MM.1S (cell line): ENCODE measurements at regions not wholly inside any gene's neighbourhood (a gene's known extent, or its start where the extent isn't known, plus 50 kb on each side); places are given as distances from the start of the nearest gene placed in this dataset.

Experiments
- DNase-seq: peaks from one replicate; pipeline ENCODE4 v3.0.0-alpha.2; 2015
- H2AFZ ChIP-seq: fragments of 300-600 bp; sonication (generic); 2 replicates; pipeline ENCODE4 v1.6.0; 2016; ENCODE audit warnings: antibody characterized with exemption, low read length
- H3F3A ChIP-seq: fragments of 300-600 bp; sonication (generic); 2 replicates; pipeline ENCODE4 v1.6.1; 2016; ENCODE audit warnings: mild to moderate bottlenecking, antibody characterized with exemption, low read length, moderate library complexity, mixed read lengths; ENCODE audit not compliant: insufficient read depth
- H3K27ac ChIP-seq: fragments of 300-600 bp; sonication (generic); 2 replicates; pipeline ENCODE4 v1.5.1; 2016; ENCODE audit warnings: mild to moderate bottlenecking, low read length
- H3K27me3 ChIP-seq: fragments of 300-600 bp; sonication (generic); replicated peaks from 2 replicates; pipeline ENCODE4 v1.6.0; 2016; ENCODE audit warnings: low read length; ENCODE audit not compliant: insufficient read depth
- H3K36me3 ChIP-seq: fragments of 300-600 bp; sonication (generic); replicated peaks from 2 replicates; pipeline ENCODE4 v1.6.1; 2016; ENCODE audit warnings: mild to moderate bottlenecking, low read length, mixed read lengths; ENCODE audit not compliant: insufficient read depth
- H3K4me1 ChIP-seq: fragments of 300-600 bp; sonication (generic); 2 replicates; pipeline ENCODE4 v1.6.1; 2016; ENCODE audit warnings: low read length, mixed read lengths
- H3K4me2 ChIP-seq: fragments of 300-600 bp; sonication (generic); 2 replicates; pipeline ENCODE4 v1.6.0; 2016; ENCODE audit warnings: low read depth, low read length
- H3K4me3 ChIP-seq: fragments of 300-600 bp; sonication (generic); 2 replicates; pipeline ENCODE4 v1.5.1; 2016; ENCODE audit warnings: low read length, mixed read lengths
- H3K79me2 ChIP-seq: fragments of 300-600 bp; sonication (generic); 2 replicates; pipeline ENCODE4 v1.6.1; 2016; ENCODE audit warnings: mixed run types, low read length, mixed read lengths
- H3K9ac ChIP-seq: fragments of 300-600 bp; sonication (generic); 2 replicates; pipeline ENCODE4 v1.6.1; 2016; ENCODE audit warnings: low read length, mixed read lengths
- H3K9me2 ChIP-seq: fragments of 300-600 bp; sonication (generic); replicated peaks from 2 replicates; pipeline ENCODE4 v1.6.1; 2016; ENCODE audit warnings: mild to moderate bottlenecking, low read length, mixed read lengths; ENCODE audit not compliant: insufficient read depth
- H3K9me3 ChIP-seq: fragments of 300-600 bp; sonication (generic); replicated peaks from 2 replicates; pipeline ENCODE4 v1.6.1; 2016; ENCODE audit warnings: mild to moderate bottlenecking, low read length, mixed read lengths; ENCODE audit not compliant: insufficient read depth
- H4K20me1 ChIP-seq: fragments of 300-600 bp; sonication (generic); 2 replicates; pipeline ENCODE4 v1.6.1; 2016; ENCODE audit warnings: mild to moderate bottlenecking, low read length, moderate library complexity, mixed read lengths; ENCODE audit not compliant: insufficient read depth
- CTCF ChIP-seq: fragments of 300-600 bp; sonication (generic); IDR thresholded peaks from 2 replicates; pipeline ENCODE4 v1.5.1; 2016; ENCODE audit warnings: antibody characterized with exemption, low read length, mixed read lengths
- EZH2 ChIP-seq: fragments of 300-600 bp; sonication (generic); optimal IDR thresholded peaks from 2 replicates; pipeline ENCODE3; 2017; ENCODE audit warnings: low read depth, mild to moderate bottlenecking, antibody characterized with exemption, low read length, mixed read lengths
- EZH2phosphoT487 ChIP-seq: fragments of 300-600 bp; sonication (generic); IDR thresholded peaks from 2 replicates; pipeline ENCODE4 v1.6.1; 2018; ENCODE audit warnings: antibody characterized with exemption, low read length

- Histone ChIP-seq H3K36me3 (no peaks in the 10 kb centered on the region), H3K27me3 (no peaks in the 10 kb centered on the region), H3K4me3 (no peak overlapping the region), H3K9me3 (no peaks in the 10 kb centered on the region), H3K79me2 (no peaks in the 10 kb centered on the region), H3K9me2 (no peaks in the 10 kb centered on the region), H2AFZ (no peak overlapping the region), H4K20me1 (no peaks in the 10 kb centered on the region), H3K4me1 (no peaks in the 10 kb centered on the region), H3F3A (no peaks in the 10 kb centered on the region), H3K27ac (no peak overlapping the region), H3K9ac (no peak overlapping the region), H3K4me2 (no peak overlapping the region)
- DNase-seq = no peak
- no peak for TF ChIP-seq EZH2
- TF ChIP-seq CTCF = no peak
- no peak for TF ChIP-seq EZH2phosphoT487
Observed at GRCh38 chr5:27511061-27511460, 472.7 kb upstream of the CDH9 start.

- Histone ChIP-seq H3K4me3 (no peak overlapping the region), H3K9me3 (no peaks in the 10 kb centered on the region), H3F3A (no peaks in the 10 kb centered on the region), H3K9ac (no peak overlapping the region), H3K9me2 (no peaks in the 10 kb centered on the region), H3K4me2 (no peak overlapping the region), H3K79me2 (no peaks in the 10 kb centered on the region), H4K20me1 (no peaks in the 10 kb centered on the region), H3K27me3 (no peaks in the 10 kb centered on the region), H3K4me1 (no peaks in the 10 kb centered on the region), H3K36me3 (no peaks in the 10 kb centered on the region), H2AFZ (no peak overlapping the region), H3K27ac (no peak overlapping the region)
- DNase-seq = no peak
- TF ChIP-seq EZH2phosphoT487 = no peak
- TF ChIP-seq EZH2 = no peak
- TF ChIP-seq CTCF = no peak
Observed at GRCh38 chr5:27503813-27504212, 465.4 kb upstream of the CDH9 start.

- Histone ChIP-seq H3K4me3 (no peak overlapping the region), H3K4me2 (no peak overlapping the region), H3K27me3 (no peaks in the 10 kb centered on the region), H3K9ac (no peak overlapping the region), H3K79me2 (no peaks in the 10 kb centered on the region), H3K9me3 (no peaks in the 10 kb centered on the region), H3F3A (no peaks in the 10 kb centered on the region), H3K4me1 (no peaks in the 10 kb centered on the region), H3K27ac (no peak overlapping the region), H2AFZ (no peak overlapping the region), H3K9me2 (no peaks in the 10 kb centered on the region), H4K20me1 (no peaks in the 10 kb centered on the region), H3K36me3 (no peaks in the 10 kb centered on the region)
- no peak for DNase-seq
- TF ChIP-seq EZH2phosphoT487 (no peak), CTCF (no peak), EZH2 (no peak)
Observed at GRCh38 chr5:27502236-27502635, 463.9 kb upstream of the CDH9 start.
